Esophagus muscularis mucosa (tissue), 3 donors: ENCODE measurements at regions not wholly inside any gene's neighbourhood (a gene's known extent, or its start where the extent isn't known, plus 50 kb on each side); places are given as distances from the start of the nearest gene placed in this dataset.

ENCODE experiments used
- POLR2A ChIP-seq: fragments of 450-650 bp; IDR thresholded peaks from one replicate; pipeline ENCODE4 v1.6.1; 2017; ENCODE audit warnings: antibody characterized with exemption, moderate library complexity, mild to moderate bottlenecking, low read depth
- TF ChIP-seq, protein P1 (sequence below), 3 experiments: fragments of 200-600 bp in 2 of 3; fragments of 450-650 bp in 1 of 3; sonication (generic) in 2 of 3; IDR thresholded peaks; one replicate each; pipeline ENCODE4 v1.5.1; 2017 to 2019; ENCODE audit warnings: antibody characterized with exemption in 3 of 3, mild to moderate bottlenecking in 2 of 3, moderate library complexity in 1 of 3

DNA sequence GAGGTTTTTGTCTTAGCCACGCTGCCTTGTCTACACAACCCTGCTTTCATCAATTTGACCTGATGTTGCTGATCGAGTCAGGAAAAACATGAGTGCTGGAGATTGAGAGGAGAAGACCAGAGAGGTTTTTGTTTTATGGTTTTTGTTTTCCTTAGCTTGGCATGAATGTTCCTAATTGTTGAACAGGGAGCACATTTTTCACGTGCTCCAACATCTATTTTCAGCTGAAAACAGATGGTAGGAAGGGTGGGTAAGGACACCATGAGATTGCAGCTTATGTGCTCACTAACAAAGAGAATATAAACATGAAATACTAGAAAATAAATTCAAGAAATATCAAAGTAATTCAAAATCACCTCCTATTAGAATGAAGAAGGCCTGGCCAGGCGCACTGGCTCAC, 79.9 kb upstream of the LMCD1 start:
- TF ChIP-seq POLR2A: no peak
- TF ChIP-seq, protein P1, sequence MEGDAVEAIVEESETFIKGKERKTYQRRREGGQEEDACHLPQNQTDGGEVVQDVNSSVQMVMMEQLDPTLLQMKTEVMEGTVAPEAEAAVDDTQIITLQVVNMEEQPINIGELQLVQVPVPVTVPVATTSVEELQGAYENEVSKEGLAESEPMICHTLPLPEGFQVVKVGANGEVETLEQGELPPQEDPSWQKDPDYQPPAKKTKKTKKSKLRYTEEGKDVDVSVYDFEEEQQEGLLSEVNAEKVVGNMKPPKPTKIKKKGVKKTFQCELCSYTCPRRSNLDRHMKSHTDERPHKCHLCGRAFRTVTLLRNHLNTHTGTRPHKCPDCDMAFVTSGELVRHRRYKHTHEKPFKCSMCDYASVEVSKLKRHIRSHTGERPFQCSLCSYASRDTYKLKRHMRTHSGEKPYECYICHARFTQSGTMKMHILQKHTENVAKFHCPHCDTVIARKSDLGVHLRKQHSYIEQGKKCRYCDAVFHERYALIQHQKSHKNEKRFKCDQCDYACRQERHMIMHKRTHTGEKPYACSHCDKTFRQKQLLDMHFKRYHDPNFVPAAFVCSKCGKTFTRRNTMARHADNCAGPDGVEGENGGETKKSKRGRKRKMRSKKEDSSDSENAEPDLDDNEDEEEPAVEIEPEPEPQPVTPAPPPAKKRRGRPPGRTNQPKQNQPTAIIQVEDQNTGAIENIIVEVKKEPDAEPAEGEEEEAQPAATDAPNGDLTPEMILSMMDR (IDR thresholded peaks at IDR 0.05): no peak
